ENCODE measurements at regions not wholly inside any gene's neighbourhood (a gene's known extent, or its start where the extent isn't known, plus 50 kb on each side); places are given as distances from the start of the nearest gene placed in this dataset.
A peak's percentile ranks its signal among the peaks of the same experiment; 100 is the strongest.

- peak; percentile 30 for DNase-seq (ENCODE audit: low read depth, low spot score)
- Histone ChIP-seq H3K9ac (replicated peaks; ENCODE audit: extremely low read depth, insufficient read depth, low read length) (no peak overlapping the region), H2AFZ (ENCODE audit: low read depth, low read length) (no peak overlapping the region), H3K79me2 (ENCODE audit: control insufficient read depth, insufficient read depth, low read length) (no peaks in the 10 kb centered on the region), H3K9me1 (replicated peaks; ENCODE audit: control insufficient read depth, extremely low read depth, insufficient read depth, low read length) (no peaks in the 10 kb centered on the region), H3K36me3 (ENCODE audit: control insufficient read depth in 2 of 2, extremely low read depth in 1 of 2, insufficient read depth in 2 of 2, low read length in 2 of 2) (no peaks in the 10 kb centered on the region), H3K4me2 (ENCODE audit: insufficient read depth, low read length) (no peak overlapping the region), H3K27ac (ENCODE audit: insufficient read depth, low read depth, low read length) (no peak overlapping the region), H3K27me3 (ENCODE audit: control insufficient read depth in 2 of 2, insufficient read depth in 2 of 2, low read length in 2 of 2) (no peaks in the 10 kb centered on the region), H3K4me1 (ENCODE audit: control insufficient read depth, extremely low read depth, insufficient read depth, low read length) (no peaks in the 10 kb centered on the region), H3K9me3 (replicated peaks; ENCODE audit: control insufficient read depth, insufficient read depth, low read length) (no peaks in the 10 kb centered on the region), H3K4me3 (replicated peaks in 1 of 3; ENCODE audit: insufficient read depth in 1 of 3, low read depth in 1 of 3, low read length in 3 of 3) (no peak overlapping the region), H4K20me1 (replicated peaks; ENCODE audit: control insufficient read depth, extremely low read depth, insufficient read depth, low read length) (no peaks in the 10 kb centered on the region)
- TF ChIP-seq EZH2 (IDR thresholded peaks at IDR 0.05; ENCODE audit: borderline replicate concordance, low read depth, low read length, severe bottlenecking) = no peak
- no peak for TF ChIP-seq FOS (IDR thresholded peaks at IDR 0.05; ENCODE audit: borderline replicate concordance, insufficient read depth, low read length)
- no peak for TF ChIP-seq GATA2 (IDR thresholded peaks at IDR 0.05; ENCODE audit: insufficient read depth, insufficient read length, low read depth, low read length)
- no peak for TF ChIP-seq JUN (IDR thresholded peaks at IDR 0.05; ENCODE audit: borderline replicate concordance, insufficient read depth, insufficient read length, low read depth)
- TF ChIP-seq POLR2A (IDR thresholded peaks at IDR 0.05; ENCODE audit: low read depth, low read length) = no peak
- no peak for TF ChIP-seq CTCF (IDR thresholded peaks at IDR 0.05; ENCODE audit: extremely low read depth in 1 of 2, insufficient read depth in 1 of 2, low read depth in 1 of 2, low read length in 2 of 2)
- no peak for TF ChIP-seq MYC (IDR thresholded peaks at IDR 0.05; ENCODE audit: low read depth, low read length)
- TF ChIP-seq MAX (IDR thresholded peaks at IDR 0.05; ENCODE audit: insufficient read depth, insufficient read length) = no peak
- TF ChIP-seq POLR2AphosphoS5 (IDR thresholded peaks at IDR 0.05; ENCODE audit: insufficient read depth, low read depth, low read length) = no peak
- FAIRE-seq = no peak
- CTCF ChIA-PET = interaction anchor here (1.5 kb wide), 1 partner anchor 13 kb away, joined by 4 read pairs; no protein-coding TSS in a partner anchor
- dilution Hi-C loops (cut with MboI; ENCODE audit: extremely low pct_ligation_motif_present, low sequenced_read_pairs) = no loop called here
- POLR2A ChIA-PET = no interaction called here
- no TSS peak for BruUV-seq (replicated peaks)
- intact Hi-C loops (cut with micrococcal nuclease) = no loop called here
Measured at GRCh38 chr16:80314042-80314441, 226.8 kb upstream of the DYNLRB2 start.

All from endothelial cell of umbilical vein (primary cell).